SIG-M5 (cell line): ENCODE measurements at regions not wholly inside any gene's neighbourhood (a gene's known extent, or its start where the extent isn't known, plus 50 kb on each side); places are given as distances from the start of the nearest gene placed in this dataset.

Experiments
- DNase-seq: peaks from one replicate; lab custom pipeline; 2025; lab: John Stamatoyannopoulos, UW

GRCh38 chr15:62920682-62921502 is 121.7 kb upstream of the TPM1 start:
- no peak for DNase-seq

- DNase-seq, result no peak
These were observed 120.0 kb upstream of the TPM1 start for GRCh38 chr15:62922514-62922913.

DNA sequence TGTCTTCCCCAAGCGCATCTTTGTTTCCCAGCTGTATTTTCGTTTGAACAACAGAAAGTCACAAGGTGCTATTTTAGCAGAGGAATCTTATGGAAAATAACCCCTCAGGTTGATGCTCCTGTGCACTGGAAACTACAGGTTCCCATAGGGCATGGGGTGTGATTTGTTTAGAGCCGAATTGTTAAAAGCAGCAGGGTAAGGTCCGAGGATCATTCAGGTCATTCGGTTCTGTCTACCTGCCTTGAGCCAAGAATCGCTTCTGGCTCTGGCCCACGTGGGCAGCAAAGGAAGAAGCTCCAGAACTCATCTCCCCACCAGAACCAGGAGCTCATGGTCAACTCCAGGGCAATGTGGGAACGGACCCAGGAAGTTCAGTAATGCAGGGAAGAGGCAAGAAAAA is 116.7 kb upstream of the TPM1 start:
- no peak for DNase-seq

DNA sequence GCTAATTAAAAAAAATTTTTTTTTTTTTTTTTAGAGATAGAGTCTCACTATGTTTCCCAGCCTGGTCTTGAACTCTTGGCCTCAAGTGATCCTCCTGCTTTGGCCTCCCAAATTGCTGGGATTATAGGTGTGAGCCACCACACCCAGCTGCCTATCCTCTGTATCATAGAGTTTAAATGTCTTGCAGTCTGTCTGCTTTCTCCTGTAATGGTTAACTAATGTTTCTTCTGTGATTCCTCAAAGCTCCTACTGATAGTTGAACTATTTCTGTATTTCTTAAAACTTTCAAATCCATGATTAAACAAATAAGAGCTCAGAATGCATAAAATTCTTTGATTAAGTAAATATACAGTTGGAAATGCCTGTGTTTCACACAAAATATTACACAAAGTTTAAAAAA is 115.4 kb upstream of the TPM1 start:
- DNase-seq, result no peak

GRCh38 chr15:62927836-62928235 is 114.7 kb upstream of the TPM1 start:
- DNase-seq, result no peak

DNA sequence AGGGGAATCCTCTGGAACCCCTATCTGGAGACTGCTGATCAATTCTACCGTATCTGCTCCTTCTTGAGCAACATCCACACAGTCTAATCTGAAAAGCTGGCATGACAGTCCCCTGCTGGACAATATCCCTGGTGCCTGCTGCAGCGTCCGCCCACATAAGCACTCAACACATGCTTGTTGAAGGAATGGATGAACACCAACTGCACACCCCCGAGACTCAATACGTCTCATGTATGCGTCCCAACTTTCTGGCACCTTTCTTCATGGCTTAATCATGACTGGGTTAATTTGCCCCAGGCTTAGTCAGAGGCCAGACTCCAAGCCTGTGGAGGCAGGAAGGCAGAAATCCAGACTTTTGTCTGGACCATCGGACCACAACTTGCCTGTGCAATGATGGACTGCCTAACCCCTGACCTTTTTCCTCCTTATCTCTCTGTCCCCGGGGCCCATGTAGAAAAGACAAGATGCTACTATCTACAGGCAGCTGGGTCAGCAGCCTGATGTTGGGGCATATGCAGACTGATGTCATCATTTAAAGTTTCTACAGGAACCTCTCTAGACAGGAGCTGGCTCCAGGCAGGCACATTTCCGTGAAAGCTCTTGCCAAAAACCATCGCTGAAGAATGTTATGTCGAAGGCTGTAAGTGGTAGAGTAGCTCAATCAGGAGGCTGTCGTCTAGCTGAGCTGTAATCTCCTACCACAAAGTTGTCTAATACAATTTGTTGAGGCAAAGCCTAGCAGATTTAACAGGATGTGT is 114.1 kb upstream of the TPM1 start:
- DNase-seq, result no peak

DNA sequence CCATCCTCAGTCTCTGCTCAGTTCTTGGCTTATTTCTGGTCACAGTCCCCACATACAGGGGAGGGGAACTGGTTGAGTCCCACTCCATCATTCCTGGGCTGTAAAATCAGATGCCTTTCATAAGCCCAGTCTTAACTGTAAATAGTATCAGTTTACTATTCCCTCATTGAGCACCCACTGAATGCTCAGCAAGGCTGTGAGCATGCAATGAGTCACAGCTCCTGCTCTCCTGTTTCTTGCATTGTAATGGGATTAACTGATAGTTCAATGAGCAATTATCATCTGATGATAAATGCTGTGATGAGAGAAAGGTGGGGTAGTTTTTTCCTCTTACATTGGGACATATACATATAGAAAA is 113.6 kb upstream of the TPM1 start:
- DNase-seq, result no peak

- DNase-seq, result no peak
These were observed 110.9 kb upstream of the TPM1 start for GRCh38 chr15:62931650-62932049.

DNA sequence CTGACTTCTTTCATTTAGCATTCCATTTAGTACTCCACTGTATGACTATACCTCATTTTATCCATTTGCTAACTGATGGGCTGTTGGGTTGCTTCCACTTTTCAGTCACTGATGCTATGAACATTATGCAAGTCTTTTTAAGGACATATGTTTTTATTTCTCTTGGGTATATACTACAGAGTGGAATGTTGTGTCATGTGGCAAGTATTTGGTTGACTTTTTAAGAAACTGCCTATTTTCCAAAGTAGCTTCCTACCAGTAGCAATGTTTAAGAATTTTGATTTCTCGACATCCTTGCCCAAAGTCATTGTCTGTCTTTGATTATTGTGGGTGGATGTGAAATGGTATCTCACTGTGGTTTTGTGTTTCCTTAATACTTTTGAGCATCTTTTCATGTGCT is 110.1 kb upstream of the TPM1 start:
- DNase-seq, result no peak

GRCh38 chr15:62933386-62933785 is 109.2 kb upstream of the TPM1 start:
- no peak for DNase-seq

GRCh38 chr15:62934236-62934971 is 108.1 kb upstream of the TPM1 start:
- no peak for DNase-seq

- no peak for DNase-seq
These were observed 107.1 kb upstream of the TPM1 start for GRCh38 chr15:62935300-62936081.

DNA sequence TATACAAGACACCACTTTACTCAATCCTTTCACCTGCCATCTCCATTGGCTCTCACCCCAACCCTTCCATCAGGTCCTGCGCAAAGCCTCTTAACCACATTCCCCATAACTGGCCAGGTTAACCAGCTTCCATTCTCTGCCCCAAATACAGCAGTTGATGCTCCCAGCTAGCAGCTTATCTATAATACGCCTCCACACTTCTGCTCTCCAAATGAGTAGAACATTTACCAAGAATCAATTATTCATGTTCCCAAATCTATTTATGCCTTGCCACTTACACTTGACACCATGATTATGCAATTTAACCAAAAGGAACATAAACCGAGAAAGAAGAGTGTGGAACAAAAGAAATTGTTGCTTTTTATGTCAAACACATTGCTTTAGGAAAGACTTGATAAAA is 103.7 kb upstream of the TPM1 start:
- no peak for DNase-seq

DNA sequence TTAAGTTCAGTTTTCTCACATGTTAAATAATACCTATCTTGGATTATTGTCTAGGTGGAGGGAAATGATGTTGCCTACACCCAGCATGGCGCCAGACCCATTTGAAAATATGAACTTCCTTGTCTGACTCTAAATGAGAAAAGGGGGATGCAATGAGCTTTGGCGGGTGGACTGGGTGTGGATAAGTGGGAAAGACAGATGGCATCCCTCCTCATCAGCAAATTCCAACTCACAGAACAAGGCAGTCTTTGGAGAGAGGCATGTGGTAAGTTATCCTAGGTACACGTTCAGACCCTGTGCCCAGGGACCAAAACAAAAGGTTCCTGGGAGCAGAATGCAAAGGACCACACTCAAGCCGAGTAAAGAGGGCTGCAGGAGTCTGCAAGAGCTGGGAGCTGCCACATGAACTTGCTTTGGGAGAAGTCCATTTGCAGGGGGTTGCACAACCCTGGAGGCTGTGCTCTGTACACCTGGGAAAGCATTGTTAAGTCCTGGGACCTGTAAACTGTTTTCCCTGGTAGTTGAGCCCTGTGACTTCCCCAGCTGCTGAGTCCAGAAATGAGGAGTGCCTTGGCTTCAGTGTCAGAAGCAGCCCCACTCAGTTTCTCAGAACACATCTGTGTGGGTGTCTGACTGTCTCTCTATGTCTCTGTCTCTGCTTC is 102.3 kb upstream of the TPM1 start:
- no peak for DNase-seq

DNA sequence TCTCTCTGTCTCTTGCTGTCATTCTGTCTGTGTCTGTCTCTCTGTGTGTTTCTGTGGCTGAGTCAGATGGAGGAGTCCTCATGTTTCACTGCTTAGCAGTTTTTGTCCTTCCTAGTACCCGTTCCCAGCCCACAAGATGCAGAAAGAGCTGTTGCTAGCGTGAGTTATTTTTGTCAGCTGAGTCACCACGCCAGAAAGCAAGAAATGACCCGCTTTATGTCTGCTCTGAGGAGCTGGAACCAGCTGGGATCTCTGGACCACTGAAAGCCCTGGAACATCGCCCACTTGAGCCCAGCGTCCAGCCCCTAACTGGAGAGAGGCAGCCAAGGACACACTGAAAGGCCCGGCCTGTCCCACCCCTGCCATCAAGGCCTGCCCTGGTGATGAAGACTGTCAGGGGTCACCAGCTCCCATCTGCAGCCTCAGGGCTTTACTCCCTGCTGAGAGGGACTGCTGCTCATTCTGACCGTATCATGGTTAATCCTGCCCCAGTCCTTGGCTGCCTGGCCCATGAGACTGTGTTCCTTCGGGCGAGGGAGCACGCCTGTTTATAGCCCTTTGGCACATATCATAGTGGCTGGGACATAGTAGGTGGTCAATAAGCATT is 101.7 kb upstream of the TPM1 start:
- DNase-seq, result peak; percentile 24

DNA sequence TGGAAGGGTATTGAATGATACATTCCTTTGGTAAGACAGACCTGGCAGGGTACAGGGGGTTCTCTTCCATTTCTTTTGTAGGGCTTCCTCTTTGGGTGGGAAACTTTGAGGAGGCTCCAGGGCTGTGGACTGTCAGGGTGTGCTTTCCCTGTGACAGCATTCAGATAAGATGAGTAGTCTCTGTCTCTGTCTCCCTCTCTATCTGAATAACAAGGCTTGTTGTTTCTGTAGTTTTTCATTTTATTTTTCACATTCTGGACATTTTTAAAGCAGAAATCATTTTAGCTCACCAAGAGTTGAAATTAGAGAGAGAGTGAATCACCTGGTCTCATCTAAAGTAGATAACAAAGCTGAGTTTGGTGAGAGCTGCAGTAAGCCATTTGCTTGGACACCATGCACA is 100.8 kb upstream of the TPM1 start:
- DNase-seq, result no peak

- DNase-seq, result no peak
These were observed 100.1 kb upstream of the TPM1 start for GRCh38 chr15:62942428-62942827.

- no peak for DNase-seq
These were observed 97.5 kb upstream of the TPM1 start for GRCh38 chr15:62945063-62945462.

- DNase-seq, result no peak
These were observed 96.8 kb upstream of the TPM1 start for GRCh38 chr15:62945760-62946159.

DNA sequence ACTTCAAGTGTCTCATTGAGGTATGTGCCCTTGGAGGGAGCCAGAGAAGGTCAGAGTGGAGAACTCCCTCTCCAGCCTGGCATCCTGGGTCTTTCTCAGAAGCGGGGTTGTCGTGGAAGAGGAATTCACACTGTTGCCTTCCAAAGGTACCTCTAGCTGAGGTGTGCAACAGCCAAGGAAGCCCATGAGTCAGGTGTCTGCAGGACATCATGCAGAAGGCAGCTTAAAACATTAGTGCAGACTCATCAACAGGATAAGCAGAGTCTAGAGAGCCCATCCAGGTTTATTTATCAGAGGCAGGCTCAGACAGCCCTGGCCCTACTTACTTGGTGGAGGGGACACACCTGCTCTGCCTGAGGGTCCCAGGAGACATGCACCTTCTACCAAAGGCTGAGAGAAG is 95.6 kb upstream of the TPM1 start:
- no peak for DNase-seq

DNA sequence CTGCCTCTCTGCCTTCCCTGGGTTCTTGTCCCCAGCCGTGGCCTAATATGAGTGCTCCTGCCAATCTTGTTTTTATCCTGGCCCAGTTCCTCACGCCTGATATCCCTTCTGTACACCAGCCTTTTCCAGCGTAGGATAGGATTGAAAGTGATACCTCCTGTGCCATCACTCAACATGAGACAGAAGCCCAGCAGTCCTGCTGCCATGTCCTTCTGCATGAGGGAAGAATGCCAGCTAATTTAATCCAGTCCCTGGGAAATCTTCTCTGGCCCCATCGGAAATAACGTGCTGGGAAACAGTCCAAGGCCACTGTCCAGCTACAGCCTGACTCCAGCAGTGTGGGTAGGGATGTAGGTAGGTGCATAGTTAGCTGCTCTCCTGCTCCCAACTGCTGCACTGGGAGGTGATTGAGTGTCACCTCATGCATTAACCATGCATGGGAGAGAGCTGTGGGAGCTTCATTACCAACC is 92.0 kb upstream of the TPM1 start:
- no peak for DNase-seq
